ENCODE measurements at regions not wholly inside any gene's neighbourhood (a gene's known extent, or its start where the extent isn't known, plus 50 kb on each side); places are given as distances from the start of the nearest gene placed in this dataset.
A peak's percentile ranks its signal among the peaks of the same experiment; 100 is the strongest.
"Not testable (repeated sequence)": the region's sequence is repeated elsewhere in the genome, so short reads cannot be mapped to it uniquely, and the experiment has no call there.

GRCh38 chr6:137942736-137943135 lies 75.7 kb downstream of the TNFAIP3 start:
- intact Hi-C loops (cut with DNase I; ENCODE audit: low total_unique reads) (loop anchor here (5.0 to 10.0 kb wide), 2 partner anchors 75 to 138 kb away; partner anchors contain the start of gene TNFAIP3), in situ Hi-C loops (cut with MboI; ENCODE audit: low sequenced_read_pairs in 4 of 4) (loop anchor here (5.0 to 10.0 kb wide), 5 partner anchors 68 to 235 kb away; partner anchors contain the start of gene TNFAIP3 (in 1 of the 4))
- TF ChIP-seq POLR2A (IDR thresholded peaks at IDR 0.05): no peak
- TF ChIP-seq CTCF (IDR thresholded peaks at IDR 0.05 in 4 of 5, conservative IDR thresholded peaks at IDR 0.05 in 1 of 5): no peak
- no peak overlapping the region for H3K4me3 ChIP-seq
- H3K9me3 ChIP-seq: no peaks in the 10 kb centered on the region
- no peaks in the 10 kb centered on the region for H3K27me3 ChIP-seq
- ATAC-seq: no peak
- no peaks in the 10 kb centered on the region for H3K36me3 ChIP-seq
- no peaks in the 10 kb centered on the region for H3K4me1 ChIP-seq
- H3K27ac ChIP-seq: no peak overlapping the region
- DNase-seq: no peak

- H3K27ac ChIP-seq, H3K4me3 ChIP-seq, H3K4me1 ChIP-seq, H3K9me3 ChIP-seq, H3K27me3 ChIP-seq, H3K36me3 ChIP-seq, DNase-seq: not testable (repeated sequence)
- in situ Hi-C loops (cut with MboI; ENCODE audit: low sequenced_read_pairs in 4 of 4) (loop anchor here (5.0 to 10.0 kb wide), 5 partner anchors 70 to 237 kb away; partner anchors contain the start of gene TNFAIP3 (in 1 of the 4)), intact Hi-C loops (cut with DNase I; ENCODE audit: low total_unique reads) (loop anchor here (5.0 to 10.0 kb wide), 2 partner anchors 77 to 140 kb away; partner anchors contain the start of gene TNFAIP3)
- ATAC-seq: peak in 1 of 2 donors; percentile 37
Observed at GRCh38 chr6:137944381-137944780, 77.3 kb downstream of the TNFAIP3 start.

GRCh38 chr6:137944793-137945498 lies 77.9 kb downstream of the TNFAIP3 start:
- in situ Hi-C loops (cut with MboI; ENCODE audit: low sequenced_read_pairs in 4 of 4): loop anchor here (5.0 to 10.0 kb wide), 5 partner anchors 70 to 238 kb away; partner anchors contain the start of gene TNFAIP3 (in 1 of the 4)
- TF ChIP-seq POLR2A (IDR thresholded peaks at IDR 0.05) (no peak), CTCF (IDR thresholded peaks at IDR 0.05 in 4 of 5, conservative IDR thresholded peaks at IDR 0.05 in 1 of 5) (peak; percentile 47 to 79 (median 69))
- H3K27ac ChIP-seq: no peak overlapping the region
- intact Hi-C loops (cut with DNase I; ENCODE audit: low total_unique reads): loop anchor here (1.0 to 10.0 kb wide), 3 partner anchors 78 to 237 kb away; partner anchors contain the start of gene TNFAIP3
- no peak overlapping the region for H3K4me3 ChIP-seq
- no peaks in the 10 kb centered on the region for H3K27me3 ChIP-seq
- no peaks in the 10 kb centered on the region for H3K9me3 ChIP-seq
- H3K36me3 ChIP-seq: no peaks in the 10 kb centered on the region
- ATAC-seq (peak; percentile 89 to 93), DNase-seq (no peak)
- H3K4me1 ChIP-seq: no peaks in the 10 kb centered on the region

GRCh38 chr6:137949686-137950390 lies 82.8 kb downstream of the TNFAIP3 start:
- H3K36me3 ChIP-seq: no peaks in the 10 kb centered on the region
- H3K4me3 ChIP-seq: no peak overlapping the region
- TF ChIP-seq POLR2A (IDR thresholded peaks at IDR 0.05) (no peak), CTCF (IDR thresholded peaks at IDR 0.05 in 4 of 5, conservative IDR thresholded peaks at IDR 0.05 in 1 of 5) (no peak)
- no peaks in the 10 kb centered on the region for H3K4me1 ChIP-seq
- no peaks in the 10 kb centered on the region for H3K27me3 ChIP-seq
- DNase-seq (no peak), ATAC-seq (no peak)
- in situ Hi-C loops (cut with MboI; ENCODE audit: low sequenced_read_pairs in 4 of 4) (loop anchor here in 3 of 4 donors (10.0 kb wide), 2 partner anchors 75 to 235 kb away; no protein-coding TSS in a partner anchor), intact Hi-C loops (cut with DNase I; ENCODE audit: low total_unique reads) (loop anchor here (10.0 kb wide), 1 partner anchor 145 kb away; no protein-coding TSS in a partner anchor)
- H3K9me3 ChIP-seq: no peaks in the 10 kb centered on the region
- no peak overlapping the region for H3K27ac ChIP-seq

GRCh38 chr6:137950581-137950980 lies 83.5 kb downstream of the TNFAIP3 start:
- Histone ChIP-seq H3K9me3 (no peaks in the 10 kb centered on the region), H3K4me3 (no peak overlapping the region), H3K4me1 (no peaks in the 10 kb centered on the region), H3K27ac (no peak overlapping the region), H3K36me3 (no peaks in the 10 kb centered on the region), H3K27me3 (no peaks in the 10 kb centered on the region)
- TF ChIP-seq POLR2A (IDR thresholded peaks at IDR 0.05) (no peak), CTCF (IDR thresholded peaks at IDR 0.05 in 4 of 5, conservative IDR thresholded peaks at IDR 0.05 in 1 of 5) (no peak)
- intact Hi-C loops (cut with DNase I; ENCODE audit: low total_unique reads): no loop called here
- in situ Hi-C loops (cut with MboI; ENCODE audit: low sequenced_read_pairs in 4 of 4): no loop called here
- DNase-seq: no peak
- no peak for ATAC-seq
